ENCODE measurements at regions not wholly inside any gene's neighbourhood (a gene's known extent, or its start where the extent isn't known, plus 50 kb on each side); places are given as distances from the start of the nearest gene placed in this dataset.

DNA sequence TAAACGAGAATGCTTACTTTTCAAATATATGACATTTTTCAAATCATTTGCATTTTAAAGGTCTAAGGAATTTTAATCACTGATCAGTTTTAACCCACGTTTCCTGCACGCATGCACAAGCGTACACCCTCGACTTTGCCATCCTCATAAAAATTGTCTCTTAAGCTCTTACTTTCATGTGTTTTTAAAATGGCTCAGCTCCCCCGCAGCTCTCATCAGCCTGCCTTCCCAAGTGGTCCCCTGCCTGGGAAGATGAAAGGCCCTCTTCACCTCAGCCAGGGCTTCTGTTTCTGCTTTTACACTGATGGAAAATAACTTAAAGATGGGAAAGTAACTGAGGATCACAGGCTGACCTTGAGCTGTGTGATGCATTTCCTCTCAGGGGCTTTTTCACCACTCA is 131.6 kb upstream of the LSM8 start:
- TF ChIP-seq, protein P1, sequence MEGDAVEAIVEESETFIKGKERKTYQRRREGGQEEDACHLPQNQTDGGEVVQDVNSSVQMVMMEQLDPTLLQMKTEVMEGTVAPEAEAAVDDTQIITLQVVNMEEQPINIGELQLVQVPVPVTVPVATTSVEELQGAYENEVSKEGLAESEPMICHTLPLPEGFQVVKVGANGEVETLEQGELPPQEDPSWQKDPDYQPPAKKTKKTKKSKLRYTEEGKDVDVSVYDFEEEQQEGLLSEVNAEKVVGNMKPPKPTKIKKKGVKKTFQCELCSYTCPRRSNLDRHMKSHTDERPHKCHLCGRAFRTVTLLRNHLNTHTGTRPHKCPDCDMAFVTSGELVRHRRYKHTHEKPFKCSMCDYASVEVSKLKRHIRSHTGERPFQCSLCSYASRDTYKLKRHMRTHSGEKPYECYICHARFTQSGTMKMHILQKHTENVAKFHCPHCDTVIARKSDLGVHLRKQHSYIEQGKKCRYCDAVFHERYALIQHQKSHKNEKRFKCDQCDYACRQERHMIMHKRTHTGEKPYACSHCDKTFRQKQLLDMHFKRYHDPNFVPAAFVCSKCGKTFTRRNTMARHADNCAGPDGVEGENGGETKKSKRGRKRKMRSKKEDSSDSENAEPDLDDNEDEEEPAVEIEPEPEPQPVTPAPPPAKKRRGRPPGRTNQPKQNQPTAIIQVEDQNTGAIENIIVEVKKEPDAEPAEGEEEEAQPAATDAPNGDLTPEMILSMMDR (conservative IDR thresholded peaks at IDR 0.05; ENCODE audit: low read depth, low read length), result no peak
- no peak for TF ChIP-seq POLR2A (IDR thresholded peaks at IDR 0.05; ENCODE audit: low read depth, low read length)
- no peak for TF ChIP-seq RFX5 (IDR thresholded peaks at IDR 0.05; ENCODE audit: low read depth, low read length)
- no peak for TF ChIP-seq SMC3 (IDR thresholded peaks at IDR 0.05; ENCODE audit: low read depth, low read length)
- no peak for TF ChIP-seq RAD21 (IDR thresholded peaks at IDR 0.05; ENCODE audit: low read length)
- TF ChIP-seq CEBPB (IDR thresholded peaks at IDR 0.05; ENCODE audit: low read depth, low read length), result no peak

Measured in IMR-90 (cell line).